ENCODE measurements at regions not wholly inside any gene's neighbourhood (a gene's known extent, or its start where the extent isn't known, plus 50 kb on each side); places are given as distances from the start of the nearest gene placed in this dataset.

GRCh38 chr6:78340755-78341154 is 526.6 kb upstream of the IRAK1BP1 start:
- Histone ChIP-seq H3K36me3 (replicated peaks; ENCODE audit: low read depth, low read length) (no peaks in the 10 kb centered on the region), H3K4me3 (ENCODE audit: low read length) (no peak overlapping the region), H3K4me1 (ENCODE audit: low read length) (no peaks in the 10 kb centered on the region), H3K27me3 (ENCODE audit: low read depth, low read length) (no peaks in the 10 kb centered on the region), H3K4me2 (ENCODE audit: low read length) (no peak overlapping the region), H2AFZ (ENCODE audit: low read depth, low read length) (no peak overlapping the region), H3K9ac (ENCODE audit: low read length) (no peak overlapping the region), H3K79me2 (ENCODE audit: low read length) (no peaks in the 10 kb centered on the region), H3K27ac (ENCODE audit: low read length) (no peak overlapping the region), H3K9me3 (ENCODE audit: insufficient read depth, low read length) (no peaks in the 10 kb centered on the region), H4K20me1 (ENCODE audit: insufficient read depth, low read length) (no peaks in the 10 kb centered on the region)
- no peak for TF ChIP-seq CTCF (IDR thresholded peaks at IDR 0.05; ENCODE audit: low read depth, low read length)
- TF ChIP-seq EZH2phosphoT487 (IDR thresholded peaks at IDR 0.05; ENCODE audit: low read depth): no peak

- H3K4me1 ChIP-seq (ENCODE audit: low read length): no peaks in the 10 kb centered on the region
- no peaks in the 10 kb centered on the region for H4K20me1 ChIP-seq (ENCODE audit: insufficient read depth, low read length)
- H3K4me2 ChIP-seq (ENCODE audit: low read length): no peak overlapping the region
- H3K4me3 ChIP-seq (ENCODE audit: low read length): no peak overlapping the region
- no peak overlapping the region for H3K27ac ChIP-seq (ENCODE audit: low read length)
- no peaks in the 10 kb centered on the region for H3K9me3 ChIP-seq (ENCODE audit: insufficient read depth, low read length)
- H3K27me3 ChIP-seq (ENCODE audit: low read depth, low read length): no peaks in the 10 kb centered on the region
- H2AFZ ChIP-seq (ENCODE audit: low read depth, low read length): no peak overlapping the region
- no peak for TF ChIP-seq CTCF (IDR thresholded peaks at IDR 0.05; ENCODE audit: low read depth, low read length)
- no peak for TF ChIP-seq EZH2phosphoT487 (IDR thresholded peaks at IDR 0.05; ENCODE audit: low read depth)
- no peaks in the 10 kb centered on the region for H3K79me2 ChIP-seq (ENCODE audit: low read length)
- no peaks in the 10 kb centered on the region for H3K36me3 ChIP-seq (replicated peaks; ENCODE audit: low read depth, low read length)
- H3K9ac ChIP-seq (ENCODE audit: low read length): no peak overlapping the region
These were observed 521.5 kb upstream of the IRAK1BP1 start for GRCh38 chr6:78345882-78346281.

GRCh38 chr6:78347191-78347916 is 520.0 kb upstream of the IRAK1BP1 start:
- no peaks in the 10 kb centered on the region for H4K20me1 ChIP-seq (ENCODE audit: insufficient read depth, low read length)
- H2AFZ ChIP-seq (ENCODE audit: low read depth, low read length): no peak overlapping the region
- TF ChIP-seq EZH2phosphoT487 (IDR thresholded peaks at IDR 0.05; ENCODE audit: low read depth) (no peak), CTCF (IDR thresholded peaks at IDR 0.05; ENCODE audit: low read depth, low read length) (no peak)

GRCh38 chr6:78353040-78353439 is 514.3 kb upstream of the IRAK1BP1 start:
- H3K4me2 ChIP-seq (ENCODE audit: low read length): no peak overlapping the region
- TF ChIP-seq EZH2phosphoT487 (IDR thresholded peaks at IDR 0.05; ENCODE audit: low read depth) (no peak), CTCF (IDR thresholded peaks at IDR 0.05; ENCODE audit: low read depth, low read length) (no peak)
- no peak overlapping the region for H3K27ac ChIP-seq (ENCODE audit: low read length)
- H4K20me1 ChIP-seq (ENCODE audit: insufficient read depth, low read length): no peaks in the 10 kb centered on the region
- no peaks in the 10 kb centered on the region for H3K27me3 ChIP-seq (ENCODE audit: low read depth, low read length)
- no peak overlapping the region for H3K4me3 ChIP-seq (ENCODE audit: low read length)
- H3K9me3 ChIP-seq (ENCODE audit: insufficient read depth, low read length): no peaks in the 10 kb centered on the region
- H3K36me3 ChIP-seq (replicated peaks; ENCODE audit: low read depth, low read length): no peaks in the 10 kb centered on the region
- no peaks in the 10 kb centered on the region for H3K79me2 ChIP-seq (ENCODE audit: low read length)
- no peaks in the 10 kb centered on the region for H3K4me1 ChIP-seq (ENCODE audit: low read length)
- H3K9ac ChIP-seq (ENCODE audit: low read length): no peak overlapping the region
- no peak overlapping the region for H2AFZ ChIP-seq (ENCODE audit: low read depth, low read length)

More at GRCh38 chr6:78347191-78347916, 520.0 kb upstream of the IRAK1BP1 start:
- H3K4me1 ChIP-seq (ENCODE audit: low read length): no peaks in the 10 kb centered on the region
- no peaks in the 10 kb centered on the region for H3K27me3 ChIP-seq (ENCODE audit: low read depth, low read length)
- H3K4me2 ChIP-seq (ENCODE audit: low read length): no peak overlapping the region
- H3K27ac ChIP-seq (ENCODE audit: low read length): no peak overlapping the region
- no peak overlapping the region for H3K4me3 ChIP-seq (ENCODE audit: low read length)
- no peaks in the 10 kb centered on the region for H3K9me3 ChIP-seq (ENCODE audit: insufficient read depth, low read length)
- H3K9ac ChIP-seq (ENCODE audit: low read length): no peak overlapping the region
- no peaks in the 10 kb centered on the region for H3K36me3 ChIP-seq (replicated peaks; ENCODE audit: low read depth, low read length)
- H3K79me2 ChIP-seq (ENCODE audit: low read length): no peaks in the 10 kb centered on the region
